Epithelial cell of esophagus (primary cell): ENCODE measurements at regions not wholly inside any gene's neighbourhood (a gene's known extent, or its start where the extent isn't known, plus 50 kb on each side); places are given as distances from the start of the nearest gene placed in this dataset.

Source experiments
- DNase-seq: peaks from one replicate; pipeline ENCODE4 v3.0.0; 2010; ENCODE audit warnings: low read depth
- H3K4me3 ChIP-seq: 2 replicates; pipeline ENCODE4 v1.5.1; 2011; ENCODE audit warnings: mild to moderate bottlenecking, low read length, control low read depth
- TF ChIP-seq, protein P1 (sequence below): IDR thresholded peaks from 2 replicates; pipeline ENCODE4 v1.5.1; 2011; ENCODE audit warnings: low read depth, mild to moderate bottlenecking, low read length, control low read depth, inconsistent platforms; ENCODE audit not compliant: insufficient read depth; ENCODE audit errors: missing control alignments

DNA sequence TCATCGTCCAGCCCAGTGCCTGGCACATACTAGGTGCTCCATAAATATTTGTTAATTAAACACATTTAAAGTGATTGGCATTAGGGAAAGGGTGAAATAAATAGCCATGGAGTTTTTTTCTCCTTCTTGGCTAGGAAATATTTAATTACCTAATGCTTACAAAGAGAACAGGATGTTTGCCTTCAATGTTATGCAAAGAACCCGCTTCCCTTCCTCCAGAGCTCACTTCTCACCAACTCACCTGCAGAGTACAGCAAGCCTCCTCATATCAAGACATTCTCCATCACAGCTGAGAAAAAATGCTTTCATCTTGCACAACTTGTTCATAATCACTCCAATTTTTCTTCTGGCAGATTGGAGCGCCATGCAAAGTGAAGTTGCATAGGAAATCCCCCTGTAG, 161.7 kb upstream of the STK32A start:
- DNase-seq: no peak
- H3K4me3 ChIP-seq: no peak overlapping the region
- TF ChIP-seq, protein P1, sequence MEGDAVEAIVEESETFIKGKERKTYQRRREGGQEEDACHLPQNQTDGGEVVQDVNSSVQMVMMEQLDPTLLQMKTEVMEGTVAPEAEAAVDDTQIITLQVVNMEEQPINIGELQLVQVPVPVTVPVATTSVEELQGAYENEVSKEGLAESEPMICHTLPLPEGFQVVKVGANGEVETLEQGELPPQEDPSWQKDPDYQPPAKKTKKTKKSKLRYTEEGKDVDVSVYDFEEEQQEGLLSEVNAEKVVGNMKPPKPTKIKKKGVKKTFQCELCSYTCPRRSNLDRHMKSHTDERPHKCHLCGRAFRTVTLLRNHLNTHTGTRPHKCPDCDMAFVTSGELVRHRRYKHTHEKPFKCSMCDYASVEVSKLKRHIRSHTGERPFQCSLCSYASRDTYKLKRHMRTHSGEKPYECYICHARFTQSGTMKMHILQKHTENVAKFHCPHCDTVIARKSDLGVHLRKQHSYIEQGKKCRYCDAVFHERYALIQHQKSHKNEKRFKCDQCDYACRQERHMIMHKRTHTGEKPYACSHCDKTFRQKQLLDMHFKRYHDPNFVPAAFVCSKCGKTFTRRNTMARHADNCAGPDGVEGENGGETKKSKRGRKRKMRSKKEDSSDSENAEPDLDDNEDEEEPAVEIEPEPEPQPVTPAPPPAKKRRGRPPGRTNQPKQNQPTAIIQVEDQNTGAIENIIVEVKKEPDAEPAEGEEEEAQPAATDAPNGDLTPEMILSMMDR: no peak

DNA sequence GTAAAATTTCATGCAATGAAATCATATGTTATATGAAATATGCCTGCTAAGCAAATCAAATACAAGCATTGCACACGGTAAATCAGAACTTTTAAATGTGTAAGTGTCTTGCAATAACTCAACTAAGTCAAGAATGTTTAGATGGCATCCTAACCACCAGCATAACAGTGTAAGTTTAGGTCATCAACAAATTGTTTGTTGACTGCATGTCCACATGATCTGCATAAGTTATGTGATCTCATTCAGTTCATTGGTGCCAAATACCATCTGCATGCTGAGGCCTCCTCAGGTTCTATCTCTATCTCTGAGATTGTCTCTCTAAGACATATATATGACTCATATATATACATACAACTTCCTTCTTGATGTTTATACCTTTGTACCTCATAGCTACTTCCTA, 159.6 kb upstream of the STK32A start:
- H3K4me3 ChIP-seq: no peak overlapping the region
- peak; percentile 11 for DNase-seq
- TF ChIP-seq, protein P1: no peak

DNA sequence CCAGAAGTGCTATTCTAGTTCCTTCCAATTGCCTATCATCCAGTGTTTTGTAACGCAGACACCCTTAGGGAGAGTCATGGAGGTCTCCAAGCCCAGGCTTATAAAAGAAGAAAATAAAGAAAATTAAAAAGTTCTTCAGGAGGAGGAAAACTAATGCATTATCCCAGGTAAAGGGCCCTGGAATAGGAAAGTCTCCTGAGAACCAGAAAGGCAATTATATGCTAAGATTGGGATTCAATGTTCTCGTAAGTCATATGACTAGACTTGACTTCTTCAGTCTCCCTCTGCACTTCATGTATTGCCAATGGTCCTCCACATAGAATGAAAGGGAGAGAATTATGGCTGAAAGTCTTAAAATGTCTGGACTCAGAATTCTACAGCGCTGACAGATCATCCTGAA, 154.4 kb upstream of the STK32A start:
- TF ChIP-seq, protein P1: no peak
- no peak overlapping the region for H3K4me3 ChIP-seq
- no peak for DNase-seq

DNA sequence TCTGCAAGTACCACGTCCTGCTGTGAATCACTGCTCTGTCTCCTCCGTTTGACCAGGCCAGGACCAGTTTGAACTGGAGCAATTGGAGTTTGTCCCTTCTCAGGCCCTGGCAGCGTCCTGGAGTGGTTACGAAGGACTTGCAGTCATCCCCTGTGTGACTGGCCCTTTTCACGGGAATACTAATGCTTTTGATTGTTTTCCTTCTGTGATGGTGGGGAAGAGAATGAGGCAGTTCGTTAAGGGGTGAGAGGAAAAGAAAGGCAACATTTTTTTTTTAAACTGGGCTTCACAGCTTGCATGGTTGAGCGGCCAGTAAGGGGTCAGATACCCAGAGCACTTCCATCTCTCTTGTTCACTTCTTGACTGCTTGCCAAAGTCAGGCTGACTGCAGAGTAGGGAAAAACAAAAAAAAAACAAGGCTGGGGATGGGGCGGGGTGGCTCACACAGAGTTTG, 153.5 kb upstream of the STK32A start:
- H3K4me3 ChIP-seq: no peak overlapping the region
- DNase-seq: no peak
- TF ChIP-seq, protein P1: no peak

- H3K4me3 ChIP-seq: no peak overlapping the region
- DNase-seq: no peak
- TF ChIP-seq, protein P1: no peak
Observed at GRCh38 chr5:147084702-147085101, 150.1 kb upstream of the STK32A start.

- no peak overlapping the region for H3K4me3 ChIP-seq
- TF ChIP-seq, protein P1: no peak
- DNase-seq: no peak
Observed at GRCh38 chr5:147085409-147085808, 149.4 kb upstream of the STK32A start.

GRCh38 chr5:147092044-147092443, 142.8 kb upstream of the STK32A start:
- no peak overlapping the region for H3K4me3 ChIP-seq
- DNase-seq: no peak
- TF ChIP-seq, protein P1: no peak
